Neural cell (in vitro differentiated cells): ENCODE measurements at regions not wholly inside any gene's neighbourhood (a gene's known extent, or its start where the extent isn't known, plus 50 kb on each side); places are given as distances from the start of the nearest gene placed in this dataset.

ENCODE experiments used
- H2AFZ ChIP-seq: fragments of 200-600, 300-800 bp; sonication (generic), shearing (Covaris generic); 2 replicates; pipeline ENCODE4 v1.6.0; 2014; ENCODE audit warnings: low read depth, mild to moderate bottlenecking, antibody characterized with exemption, low read length, moderate library complexity
- H3F3A ChIP-seq: fragments of 200-600 bp; shearing (Covaris generic); 2 replicates; pipeline ENCODE4 v1.6.1; 2016; ENCODE audit warnings: mild to moderate bottlenecking, moderate library complexity, mixed read lengths, antibody characterized with exemption, low read length; ENCODE audit not compliant: insufficient read depth, poor library complexity, severe bottlenecking
- H3K27ac ChIP-seq: fragments of 200-600, 300-800 bp; sonication (generic), shearing (Covaris generic); 2 replicates; pipeline ENCODE4 v1.5.1; 2014; ENCODE audit warnings: mild to moderate bottlenecking, low read length, moderate library complexity
- H3K27me3 ChIP-seq: fragments of 300-800, 200-600 bp; sonication (generic), shearing (Covaris generic); 2 replicates; pipeline ENCODE4 v1.6.0; 2014; ENCODE audit warnings: mild to moderate bottlenecking, low read depth, low read length, moderate library complexity; ENCODE audit not compliant: insufficient read depth
- H3K36me3 ChIP-seq: fragments of 300-800, 200-600 bp; sonication (generic), shearing (Covaris generic); 2 replicates; pipeline ENCODE4 v1.5.1; 2014; ENCODE audit warnings: mild to moderate bottlenecking, antibody characterized with exemption, low read length, moderate library complexity; ENCODE audit not compliant: insufficient read depth
- H3K4me2 ChIP-seq: fragments of 300-800, 200-600 bp; sonication (generic), shearing (Covaris generic); 2 replicates; pipeline ENCODE4 v1.6.0; 2014; ENCODE audit warnings: mild to moderate bottlenecking, low read length
- H3K4me3 ChIP-seq: fragments of 300-800, 200-600 bp; sonication (generic), shearing (Covaris generic); 2 replicates; pipeline ENCODE4 v1.5.1; 2014; ENCODE audit warnings: mild to moderate bottlenecking, low read length, moderate library complexity
- H3K79me2 ChIP-seq: fragments of 200-600 bp; shearing (Covaris generic); replicated peaks from 2 replicates; pipeline ENCODE4 v1.6.0; 2014; ENCODE audit warnings: mild to moderate bottlenecking, low read length, moderate library complexity; ENCODE audit not compliant: insufficient read depth
- H3K9ac ChIP-seq: fragments of 300-800, 200-600 bp; sonication (generic), shearing (Covaris generic); 2 replicates; pipeline ENCODE4 v1.6.1; 2016; ENCODE audit warnings: mild to moderate bottlenecking, low read length, mixed read lengths
- H3K9me2 ChIP-seq: fragments of 200-600 bp; shearing (Covaris generic); 2 replicates; pipeline ENCODE4 v1.6.1; 2016; ENCODE audit warnings: mild to moderate bottlenecking, low read length, mixed read lengths; ENCODE audit not compliant: insufficient read depth
- H3K9me3 ChIP-seq: fragments of 200-600, 300-800 bp; sonication (generic), shearing (Covaris generic); 2 replicates; pipeline ENCODE4 v1.6.1; 2016; ENCODE audit warnings: mild to moderate bottlenecking, mixed run types, low read length, moderate library complexity, mixed read lengths
- H4K20me1 ChIP-seq: fragments of 200-600 bp; shearing (Covaris generic); 2 replicates; pipeline ENCODE4 v1.6.1; 2016; ENCODE audit warnings: mild to moderate bottlenecking, mixed run types; ENCODE audit not compliant: insufficient read depth
- EP300 ChIP-seq: fragments of 450-650 bp; conservative IDR thresholded peaks from 2 replicates; pipeline ENCODE4 v1.6.1; 2014; ENCODE audit warnings: antibody characterized with exemption, mild to moderate bottlenecking, moderate library complexity; ENCODE audit not compliant: poor library complexity, severe bottlenecking
- EZH2 ChIP-seq: fragments of 200-600, 300-800 bp; shearing (Covaris generic), sonication (generic); IDR thresholded peaks from 2 replicates; pipeline ENCODE4 v1.6.1; 2014; ENCODE audit warnings: antibody characterized with exemption, low read length, borderline replicate concordance, mild to moderate bottlenecking; ENCODE audit not compliant: insufficient read depth, poor library complexity, severe bottlenecking
- MXI1 ChIP-seq: fragments of 450-650 bp; conservative IDR thresholded peaks from 2 replicates; pipeline ENCODE4 v1.6.1; 2014; ENCODE audit warnings: antibody characterized with exemption, mild to moderate bottlenecking; ENCODE audit not compliant: poor library complexity, severe bottlenecking
- RAD21 ChIP-seq: fragments of 450-650 bp; conservative IDR thresholded peaks from 2 replicates; pipeline ENCODE4 v1.6.1; 2014; ENCODE audit warnings: antibody characterized with exemption, mild to moderate bottlenecking, moderate library complexity
- SMC3 ChIP-seq: fragments of 450-650 bp; conservative IDR thresholded peaks from 2 replicates; pipeline ENCODE4 v1.6.1; 2014; ENCODE audit warnings: antibody characterized with exemption, mild to moderate bottlenecking, moderate library complexity; ENCODE audit not compliant: poor library complexity
- TAF1 ChIP-seq: IDR thresholded peaks from 2 replicates; pipeline ENCODE4 v1.6.1; 2012; ENCODE audit warnings: low read depth
- TF ChIP-seq, protein P1 (sequence below): fragments of 450-650 bp; IDR thresholded peaks from 2 replicates; pipeline ENCODE4 v1.5.1; 2014; ENCODE audit warnings: antibody characterized with exemption, mild to moderate bottlenecking, moderate library complexity; ENCODE audit not compliant: poor library complexity, severe bottlenecking
- TF ChIP-seq, protein P2 (sequence below): IDR thresholded peaks from 2 replicates; pipeline ENCODE4 v1.6.1; 2012; ENCODE audit warnings: borderline replicate concordance

DNA sequence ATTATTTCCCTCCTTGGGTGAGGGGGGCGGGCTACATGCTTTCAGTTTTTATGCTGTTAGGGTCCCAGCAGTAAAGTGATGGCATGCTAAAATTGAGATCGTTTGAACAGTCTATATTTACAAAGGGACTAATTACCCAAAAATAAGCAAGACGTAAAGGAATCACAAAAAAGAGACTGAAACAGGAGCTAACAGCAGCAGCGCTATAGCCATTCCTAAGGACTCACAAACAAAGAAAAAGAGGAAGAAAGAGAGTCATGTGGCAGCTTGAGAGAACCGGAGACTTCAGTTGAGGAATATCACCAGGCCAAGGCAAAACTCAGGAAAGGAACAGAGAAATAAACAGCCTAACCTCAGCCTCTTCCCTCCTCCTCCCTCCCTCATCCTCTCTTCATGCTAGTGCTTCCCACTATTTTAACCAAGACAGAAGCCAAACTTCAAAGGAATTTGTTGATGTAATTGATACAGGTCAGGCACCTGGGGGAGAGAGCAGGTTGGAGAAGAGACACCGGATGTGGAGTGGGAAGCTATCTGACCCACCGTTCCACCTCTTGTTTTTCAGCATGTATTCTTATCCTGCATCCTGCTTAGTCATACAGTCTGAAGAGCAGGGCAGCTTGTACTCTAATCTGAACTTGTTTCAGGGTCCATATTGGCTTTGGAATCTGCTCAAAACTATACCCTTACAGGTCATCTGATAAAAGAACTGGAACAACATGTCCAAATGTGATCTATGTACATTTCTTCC lies 383.7 kb downstream of the NAF1 start:
- Histone ChIP-seq H3K9me3 (no peaks in the 10 kb centered on the region), H3K27ac (no peak overlapping the region), H3K79me2 (no peaks in the 10 kb centered on the region), H3F3A (no peaks in the 10 kb centered on the region), H2AFZ (no peak overlapping the region), H3K4me3 (no peak overlapping the region), H3K9me2 (no peaks in the 10 kb centered on the region), H3K36me3 (no peaks in the 10 kb centered on the region), H3K9ac (no peak overlapping the region), H3K27me3 (no peaks in the 10 kb centered on the region), H3K4me2 (no peak overlapping the region), H4K20me1 (no peaks in the 10 kb centered on the region)
- TF ChIP-seq, protein P1, sequence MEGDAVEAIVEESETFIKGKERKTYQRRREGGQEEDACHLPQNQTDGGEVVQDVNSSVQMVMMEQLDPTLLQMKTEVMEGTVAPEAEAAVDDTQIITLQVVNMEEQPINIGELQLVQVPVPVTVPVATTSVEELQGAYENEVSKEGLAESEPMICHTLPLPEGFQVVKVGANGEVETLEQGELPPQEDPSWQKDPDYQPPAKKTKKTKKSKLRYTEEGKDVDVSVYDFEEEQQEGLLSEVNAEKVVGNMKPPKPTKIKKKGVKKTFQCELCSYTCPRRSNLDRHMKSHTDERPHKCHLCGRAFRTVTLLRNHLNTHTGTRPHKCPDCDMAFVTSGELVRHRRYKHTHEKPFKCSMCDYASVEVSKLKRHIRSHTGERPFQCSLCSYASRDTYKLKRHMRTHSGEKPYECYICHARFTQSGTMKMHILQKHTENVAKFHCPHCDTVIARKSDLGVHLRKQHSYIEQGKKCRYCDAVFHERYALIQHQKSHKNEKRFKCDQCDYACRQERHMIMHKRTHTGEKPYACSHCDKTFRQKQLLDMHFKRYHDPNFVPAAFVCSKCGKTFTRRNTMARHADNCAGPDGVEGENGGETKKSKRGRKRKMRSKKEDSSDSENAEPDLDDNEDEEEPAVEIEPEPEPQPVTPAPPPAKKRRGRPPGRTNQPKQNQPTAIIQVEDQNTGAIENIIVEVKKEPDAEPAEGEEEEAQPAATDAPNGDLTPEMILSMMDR = no peak

DNA sequence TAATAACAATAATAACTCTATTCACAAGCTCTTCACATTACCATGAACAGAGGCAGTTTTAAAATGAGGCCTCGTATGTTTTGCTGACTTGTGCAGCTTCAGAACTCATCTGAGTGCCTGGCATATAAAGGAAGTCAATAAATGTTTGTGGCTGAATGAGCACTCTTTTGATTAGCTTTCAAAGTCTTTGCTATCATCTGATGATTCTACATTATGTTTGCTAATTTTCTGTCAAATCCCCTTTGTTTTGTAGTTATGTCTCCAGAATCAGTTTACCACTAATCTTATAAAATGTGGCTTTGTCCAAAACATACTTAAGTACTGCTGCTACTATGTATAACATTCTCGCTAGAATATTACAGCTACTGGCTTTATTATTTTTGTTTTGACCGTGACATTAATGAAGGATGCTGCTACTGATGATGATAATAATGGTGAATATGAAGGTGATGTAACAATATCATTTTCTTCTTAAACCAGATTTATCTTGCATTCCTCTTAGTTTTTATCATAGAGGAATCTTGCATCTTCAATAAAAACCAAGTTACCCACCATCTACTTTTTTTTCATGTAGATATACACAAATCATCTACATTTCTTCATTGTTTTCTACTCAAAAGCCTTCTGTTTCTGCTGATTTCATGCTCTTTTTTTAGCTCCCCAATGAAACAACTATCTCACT lies 384.5 kb downstream of the NAF1 start:
- Histone ChIP-seq H3K36me3 (no peaks in the 10 kb centered on the region), H3K4me2 (no peak overlapping the region), H4K20me1 (no peaks in the 10 kb centered on the region), H3K79me2 (no peaks in the 10 kb centered on the region), H3K9me2 (no peaks in the 10 kb centered on the region), H3F3A (no peaks in the 10 kb centered on the region), H2AFZ (no peak overlapping the region), H3K9me3 (no peaks in the 10 kb centered on the region), H3K4me3 (no peak overlapping the region), H3K27ac (no peak overlapping the region), H3K9ac (no peak overlapping the region), H3K27me3 (no peaks in the 10 kb centered on the region)
- TF ChIP-seq EZH2 (no peak), TAF1 (no peak), RAD21 (no peak), SMC3 (no peak), MXI1 (no peak), EP300 (no peak)
- TF ChIP-seq, protein P2, sequence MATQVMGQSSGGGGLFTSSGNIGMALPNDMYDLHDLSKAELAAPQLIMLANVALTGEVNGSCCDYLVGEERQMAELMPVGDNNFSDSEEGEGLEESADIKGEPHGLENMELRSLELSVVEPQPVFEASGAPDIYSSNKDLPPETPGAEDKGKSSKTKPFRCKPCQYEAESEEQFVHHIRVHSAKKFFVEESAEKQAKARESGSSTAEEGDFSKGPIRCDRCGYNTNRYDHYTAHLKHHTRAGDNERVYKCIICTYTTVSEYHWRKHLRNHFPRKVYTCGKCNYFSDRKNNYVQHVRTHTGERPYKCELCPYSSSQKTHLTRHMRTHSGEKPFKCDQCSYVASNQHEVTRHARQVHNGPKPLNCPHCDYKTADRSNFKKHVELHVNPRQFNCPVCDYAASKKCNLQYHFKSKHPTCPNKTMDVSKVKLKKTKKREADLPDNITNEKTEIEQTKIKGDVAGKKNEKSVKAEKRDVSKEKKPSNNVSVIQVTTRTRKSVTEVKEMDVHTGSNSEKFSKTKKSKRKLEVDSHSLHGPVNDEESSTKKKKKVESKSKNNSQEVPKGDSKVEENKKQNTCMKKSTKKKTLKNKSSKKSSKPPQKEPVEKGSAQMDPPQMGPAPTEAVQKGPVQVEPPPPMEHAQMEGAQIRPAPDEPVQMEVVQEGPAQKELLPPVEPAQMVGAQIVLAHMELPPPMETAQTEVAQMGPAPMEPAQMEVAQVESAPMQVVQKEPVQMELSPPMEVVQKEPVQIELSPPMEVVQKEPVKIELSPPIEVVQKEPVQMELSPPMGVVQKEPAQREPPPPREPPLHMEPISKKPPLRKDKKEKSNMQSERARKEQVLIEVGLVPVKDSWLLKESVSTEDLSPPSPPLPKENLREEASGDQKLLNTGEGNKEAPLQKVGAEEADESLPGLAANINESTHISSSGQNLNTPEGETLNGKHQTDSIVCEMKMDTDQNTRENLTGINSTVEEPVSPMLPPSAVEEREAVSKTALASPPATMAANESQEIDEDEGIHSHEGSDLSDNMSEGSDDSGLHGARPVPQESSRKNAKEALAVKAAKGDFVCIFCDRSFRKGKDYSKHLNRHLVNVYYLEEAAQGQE = no peak
- TF ChIP-seq, protein P1 = no peak
